VCaP (cell line): ENCODE measurements at regions not wholly inside any gene's neighbourhood (a gene's known extent, or its start where the extent isn't known, plus 50 kb on each side); places are given as distances from the start of the nearest gene placed in this dataset.

Experiments
- H3K27ac ChIP-seq: fragments of 450-650 bp; 2 replicates; pipeline ENCODE4 v1.5.1; 2017
- TF ChIP-seq, protein P1 (sequence below): fragments of 450-650 bp; conservative IDR thresholded peaks from 2 replicates; pipeline ENCODE4 v1.5.1; 2017; ENCODE audit warnings: mild to moderate bottlenecking, moderate library complexity

DNA sequence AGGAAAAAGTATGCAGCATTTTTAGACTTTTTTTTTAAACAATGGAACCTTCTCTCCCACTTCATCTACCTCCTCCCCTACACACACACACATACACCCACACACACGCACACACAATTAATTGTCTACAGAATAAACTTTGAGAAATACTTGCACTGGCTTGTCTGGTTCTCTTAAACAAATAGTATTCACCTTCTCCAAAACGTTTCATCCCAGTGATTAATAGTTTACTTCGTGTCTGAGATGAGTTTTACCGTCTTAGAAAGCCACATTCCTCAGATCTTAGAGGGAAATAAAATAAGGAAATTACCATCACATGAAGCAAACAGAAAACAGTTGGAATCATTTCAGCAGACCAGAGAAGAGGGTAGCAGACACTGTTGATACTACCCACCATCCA is 570.6 kb upstream of the CLINT1 start:
- TF ChIP-seq, protein P1, sequence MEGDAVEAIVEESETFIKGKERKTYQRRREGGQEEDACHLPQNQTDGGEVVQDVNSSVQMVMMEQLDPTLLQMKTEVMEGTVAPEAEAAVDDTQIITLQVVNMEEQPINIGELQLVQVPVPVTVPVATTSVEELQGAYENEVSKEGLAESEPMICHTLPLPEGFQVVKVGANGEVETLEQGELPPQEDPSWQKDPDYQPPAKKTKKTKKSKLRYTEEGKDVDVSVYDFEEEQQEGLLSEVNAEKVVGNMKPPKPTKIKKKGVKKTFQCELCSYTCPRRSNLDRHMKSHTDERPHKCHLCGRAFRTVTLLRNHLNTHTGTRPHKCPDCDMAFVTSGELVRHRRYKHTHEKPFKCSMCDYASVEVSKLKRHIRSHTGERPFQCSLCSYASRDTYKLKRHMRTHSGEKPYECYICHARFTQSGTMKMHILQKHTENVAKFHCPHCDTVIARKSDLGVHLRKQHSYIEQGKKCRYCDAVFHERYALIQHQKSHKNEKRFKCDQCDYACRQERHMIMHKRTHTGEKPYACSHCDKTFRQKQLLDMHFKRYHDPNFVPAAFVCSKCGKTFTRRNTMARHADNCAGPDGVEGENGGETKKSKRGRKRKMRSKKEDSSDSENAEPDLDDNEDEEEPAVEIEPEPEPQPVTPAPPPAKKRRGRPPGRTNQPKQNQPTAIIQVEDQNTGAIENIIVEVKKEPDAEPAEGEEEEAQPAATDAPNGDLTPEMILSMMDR: no peak
- peak overlapping the region; percentile 66 for H3K27ac ChIP-seq

- TF ChIP-seq, protein P1: no peak
- H3K27ac ChIP-seq: no peak overlapping the region
Observed at GRCh38 chr5:158423623-158424200, 564.8 kb upstream of the CLINT1 start.

DNA sequence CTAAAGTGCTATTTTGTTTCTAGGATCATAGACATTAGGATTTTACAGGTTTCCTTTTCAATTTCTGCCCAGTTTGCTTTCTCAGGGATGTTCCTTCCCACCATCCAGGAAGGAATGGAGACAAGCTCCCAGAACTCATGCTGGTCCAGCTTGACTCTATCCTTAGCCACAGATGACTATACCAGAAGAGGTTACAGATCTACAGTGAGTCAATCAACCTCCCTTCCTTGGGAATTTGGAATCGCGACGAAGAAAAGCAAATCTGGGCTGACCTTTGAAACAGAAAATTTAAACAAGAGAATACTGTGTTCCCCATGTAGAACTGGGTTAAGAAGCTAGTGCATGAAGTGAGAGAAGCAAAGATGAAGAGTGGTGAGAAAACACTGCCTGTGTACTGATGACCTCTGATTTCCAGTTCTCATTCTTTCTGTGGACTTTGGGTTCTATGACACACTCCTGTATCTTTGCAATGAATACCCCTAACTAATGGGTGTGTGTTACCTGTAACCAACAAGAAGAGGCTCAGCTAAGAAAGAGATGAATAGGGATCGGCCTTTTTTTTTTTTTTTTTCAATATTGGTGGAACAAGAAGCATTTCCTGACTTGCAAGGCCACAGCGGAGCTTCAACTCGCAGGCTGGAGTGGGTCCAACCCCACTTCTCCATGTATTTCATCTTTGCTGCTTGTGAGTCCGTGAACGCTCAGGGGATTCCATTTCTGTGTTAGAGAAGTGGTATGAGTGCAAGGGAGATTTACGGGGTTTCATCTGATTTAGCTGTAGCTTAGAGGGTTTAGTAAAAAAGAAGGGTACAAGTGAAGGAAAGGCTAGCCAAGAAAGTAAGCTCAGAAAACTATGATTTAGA is 563.9 kb upstream of the CLINT1 start:
- H3K27ac ChIP-seq: no peak overlapping the region
- TF ChIP-seq, protein P1: no peak

DNA sequence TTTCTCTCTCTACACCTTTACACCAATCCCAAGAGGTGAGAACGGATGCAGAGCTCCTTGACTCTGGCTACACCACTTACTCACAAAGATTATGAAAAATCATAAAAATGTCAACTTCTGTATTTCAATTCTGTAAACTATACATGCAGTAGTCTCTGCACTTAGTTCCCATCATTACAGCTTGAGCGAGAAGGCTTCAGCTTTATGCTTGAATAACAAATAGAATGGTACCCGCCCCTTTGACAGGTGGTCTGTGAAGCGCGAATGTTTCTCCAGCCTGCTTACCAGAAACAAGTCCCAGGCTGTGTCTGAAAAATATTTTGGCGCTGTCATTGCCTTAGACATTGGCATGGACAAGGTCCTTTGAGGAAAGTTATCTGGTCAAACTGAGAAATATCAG is 562.4 kb upstream of the CLINT1 start:
- TF ChIP-seq, protein P1: no peak
- H3K27ac ChIP-seq: no peak overlapping the region

- TF ChIP-seq, protein P1: no peak
- no peak overlapping the region for H3K27ac ChIP-seq
Observed at GRCh38 chr5:158419186-158419585, 560.2 kb upstream of the CLINT1 start.

DNA sequence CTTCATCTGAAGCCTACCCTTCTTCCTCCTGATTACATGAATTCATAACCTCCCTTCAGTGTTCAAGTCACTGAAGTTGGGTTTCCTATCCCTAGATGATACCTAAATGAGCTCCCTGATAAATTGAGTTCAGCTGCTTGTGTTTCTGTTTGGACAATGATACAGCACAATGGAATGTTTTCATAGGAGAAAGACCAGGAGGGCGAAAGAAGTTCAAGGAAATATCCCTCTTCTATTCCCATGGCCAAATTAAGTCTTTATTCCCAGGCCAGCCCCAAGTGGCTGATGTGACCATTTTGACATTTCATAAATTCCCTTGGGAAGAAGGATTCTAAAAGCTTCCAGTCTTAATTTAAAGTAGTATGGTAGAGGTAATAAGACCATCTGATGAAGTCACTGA is 555.8 kb upstream of the CLINT1 start:
- TF ChIP-seq, protein P1: no peak
- H3K27ac ChIP-seq: no peak overlapping the region

GRCh38 chr5:158414333-158414762 is 555.4 kb upstream of the CLINT1 start:
- TF ChIP-seq, protein P1: no peak
- H3K27ac ChIP-seq: no peak overlapping the region
